ENCODE measurements at regions not wholly inside any gene's neighbourhood (a gene's known extent, or its start where the extent isn't known, plus 50 kb on each side); places are given as distances from the start of the nearest gene placed in this dataset.

DNA sequence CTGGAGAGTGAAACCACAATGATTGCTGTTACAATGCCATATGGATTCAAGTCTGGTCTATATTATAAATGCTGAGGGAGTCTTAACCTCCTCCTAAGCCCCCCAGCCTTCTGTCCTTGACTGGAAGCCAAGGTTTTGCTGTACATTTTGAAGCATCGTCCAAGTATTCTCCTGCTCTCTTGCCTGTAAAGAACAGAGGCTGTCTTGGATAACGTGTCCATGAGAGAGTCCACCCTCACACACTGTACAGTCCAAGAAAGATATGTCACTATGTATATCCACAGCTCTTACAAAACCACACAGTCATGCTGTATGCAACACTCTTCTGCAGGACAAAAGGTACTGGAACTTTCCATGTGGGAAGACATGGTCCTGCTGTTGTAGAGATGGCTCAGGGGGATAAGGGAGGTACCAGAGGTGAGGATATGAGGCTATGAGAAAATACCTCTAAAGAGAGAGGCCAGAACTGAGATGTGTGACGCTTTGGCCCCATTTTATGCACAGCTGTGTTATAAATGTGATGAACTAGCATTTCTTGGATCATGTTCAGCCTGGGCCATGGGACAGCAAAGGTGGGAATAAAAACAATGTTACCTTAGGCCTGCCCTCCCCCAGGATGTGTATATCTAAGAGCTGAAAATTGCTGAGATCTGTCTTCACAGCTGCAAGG, 678.6 kb downstream of the IQCM start:
- Histone ChIP-seq H3K27ac (ENCODE audit: low read depth, low read length) (no peak overlapping the region), H3K4me2 (ENCODE audit: low read length) (no peak overlapping the region), H3K9ac (ENCODE audit: low read length) (no peak overlapping the region), H2AFZ (ENCODE audit: insufficient read depth, low read length, poor library complexity) (no peak overlapping the region), H3K9me3 (ENCODE audit: insufficient read depth, low read depth, low read length) (no peaks in the 10 kb centered on the region), H2BK5ac (ENCODE audit: low read depth, low read length, poor library complexity) (no peak overlapping the region), H3K4me1 (ENCODE audit: control insufficient read depth in 1 of 2, insufficient read depth in 2 of 2, low read length in 2 of 2) (no peaks in the 10 kb centered on the region), H3K18ac (ENCODE audit: low read length) (no peak overlapping the region), H3K14ac (ENCODE audit: low read length) (no peak overlapping the region), H3K36me3 (ENCODE audit: control insufficient read depth in 1 of 2, insufficient read depth in 2 of 2, low read length in 2 of 2) (no peaks in the 10 kb centered on the region), H4K12ac (ENCODE audit: low read depth, low read length) (no peak overlapping the region), H3K27me3 (ENCODE audit: insufficient read depth, low read length) (no peaks in the 10 kb centered on the region), H3K79me2 (ENCODE audit: control insufficient read depth, insufficient read depth, low read length, poor library complexity) (no peaks in the 10 kb centered on the region), H4K91ac (ENCODE audit: low read depth, low read length) (no peak overlapping the region), H2BK12ac (ENCODE audit: low read length) (no peak overlapping the region), H2BK120ac (ENCODE audit: insufficient read depth, low read length, poor library complexity) (no peak overlapping the region), H3K23ac (ENCODE audit: low read length) (no peak overlapping the region), H3K79me1 (ENCODE audit: low read length) (no peaks in the 10 kb centered on the region), H2AK5ac (ENCODE audit: low read length) (no peak overlapping the region), H3K4ac (ENCODE audit: low read depth, low read length) (no peak overlapping the region), H3K4me3 (ENCODE audit: low read depth, low read length) (no peak overlapping the region), H4K8ac (ENCODE audit: low read depth, low read length) (no peak overlapping the region)
- no CpG with 5 or more reads among the region's 3 CpGs for WGBS (ENCODE audit: extremely low coverage, insufficient coverage, insufficient read length)
- no peak for DNase-seq

DNA sequence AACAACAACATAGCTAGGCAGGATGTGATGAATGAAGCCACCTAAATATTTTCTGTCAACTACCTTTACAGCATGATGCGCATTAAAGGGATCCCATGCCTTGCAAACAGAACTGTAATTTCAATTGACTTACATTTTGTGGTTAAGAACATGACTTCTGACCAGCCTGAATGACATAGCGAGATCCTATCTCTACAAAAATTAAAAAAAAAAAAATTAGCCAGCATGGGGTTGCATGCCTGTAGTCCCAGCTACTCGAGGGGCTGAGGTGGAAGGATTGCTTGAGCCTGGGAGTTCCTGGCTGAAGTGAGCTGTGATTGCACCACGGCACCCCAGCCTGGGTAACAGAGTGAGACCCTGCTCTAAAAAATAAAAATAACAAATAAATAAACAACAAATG, 680.6 kb downstream of the IQCM start:
- Histone ChIP-seq H2BK12ac (ENCODE audit: low read length) (no peak overlapping the region), H4K12ac (ENCODE audit: low read depth, low read length) (no peak overlapping the region), H2BK5ac (ENCODE audit: low read depth, low read length, poor library complexity) (no peak overlapping the region), H2AFZ (ENCODE audit: insufficient read depth, low read length, poor library complexity) (no peak overlapping the region), H3K4me2 (ENCODE audit: low read length) (no peak overlapping the region), H3K9ac (ENCODE audit: low read length) (no peak overlapping the region), H3K79me1 (ENCODE audit: low read length) (no peaks in the 10 kb centered on the region), H3K4ac (ENCODE audit: low read depth, low read length) (no peak overlapping the region), H3K79me2 (ENCODE audit: control insufficient read depth, insufficient read depth, low read length, poor library complexity) (no peaks in the 10 kb centered on the region), H3K4me1 (ENCODE audit: control insufficient read depth in 1 of 2, insufficient read depth in 2 of 2, low read length in 2 of 2) (no peaks in the 10 kb centered on the region), H3K27me3 (ENCODE audit: insufficient read depth, low read length) (no peaks in the 10 kb centered on the region), H3K36me3 (ENCODE audit: control insufficient read depth in 1 of 2, insufficient read depth in 2 of 2, low read length in 2 of 2) (no peaks in the 10 kb centered on the region), H4K8ac (ENCODE audit: low read depth, low read length) (no peak overlapping the region), H3K23ac (ENCODE audit: low read length) (no peak overlapping the region), H3K18ac (ENCODE audit: low read length) (no peak overlapping the region), H4K91ac (ENCODE audit: low read depth, low read length) (no peak overlapping the region), H2BK120ac (ENCODE audit: insufficient read depth, low read length, poor library complexity) (no peak overlapping the region), H3K9me3 (ENCODE audit: insufficient read depth, low read depth, low read length) (no peaks in the 10 kb centered on the region), H3K27ac (ENCODE audit: low read depth, low read length) (no peak overlapping the region), H2AK5ac (ENCODE audit: low read length) (no peak overlapping the region), H3K4me3 (ENCODE audit: low read depth, low read length) (no peak overlapping the region), H3K14ac (ENCODE audit: low read length) (no peak overlapping the region)
- peak in 1 of 2 donors; percentile 51 for DNase-seq
- WGBS (ENCODE audit: extremely low coverage, insufficient coverage, insufficient read length): no CpG with 5 or more reads among the region's 4 CpGs

DNA sequence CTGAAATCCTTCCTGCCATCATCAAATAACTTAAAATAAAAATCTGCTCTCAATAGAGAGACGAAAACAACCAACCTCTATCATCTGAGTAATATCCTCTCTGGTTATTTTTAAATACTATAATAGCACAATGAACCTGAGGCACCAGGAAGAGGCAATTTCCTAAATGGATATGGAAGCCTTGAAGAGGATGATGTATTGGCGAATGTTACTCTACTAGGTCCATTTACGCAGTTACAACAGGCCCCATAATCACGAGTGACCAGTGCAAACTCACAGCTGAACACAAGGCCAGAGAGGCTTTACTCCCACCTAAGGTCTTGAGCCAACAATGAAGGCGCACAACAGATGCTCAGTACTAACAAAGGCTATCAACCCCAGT, 678.8 kb upstream of the NR3C2 start:
- H3K23ac ChIP-seq (ENCODE audit: low read length): no peak overlapping the region
- H3K9ac ChIP-seq (ENCODE audit: low read length): no peak overlapping the region
- H3K4ac ChIP-seq (ENCODE audit: low read depth, low read length): no peak overlapping the region
- no peak overlapping the region for H4K8ac ChIP-seq (ENCODE audit: low read depth, low read length)
- no peak overlapping the region for H3K18ac ChIP-seq (ENCODE audit: low read length)
- H3K4me1 ChIP-seq (ENCODE audit: control insufficient read depth in 1 of 2, insufficient read depth in 2 of 2, low read length in 2 of 2): no peaks in the 10 kb centered on the region
- no peak overlapping the region for H3K4me2 ChIP-seq (ENCODE audit: low read length)
- H2AFZ ChIP-seq (ENCODE audit: insufficient read depth, low read length, poor library complexity): no peak overlapping the region
- WGBS (ENCODE audit: extremely low coverage, insufficient coverage, insufficient read length): no CpG with 5 or more reads among the region's 5 CpGs
- no peaks in the 10 kb centered on the region for H3K36me3 ChIP-seq (ENCODE audit: control insufficient read depth in 1 of 2, insufficient read depth in 2 of 2, low read length in 2 of 2)
- H2BK120ac ChIP-seq (ENCODE audit: insufficient read depth, low read length, poor library complexity): no peak overlapping the region
- H3K79me2 ChIP-seq (ENCODE audit: control insufficient read depth, insufficient read depth, low read length, poor library complexity): no peaks in the 10 kb centered on the region
- no peak overlapping the region for H2BK5ac ChIP-seq (ENCODE audit: low read depth, low read length, poor library complexity)
- H4K12ac ChIP-seq (ENCODE audit: low read depth, low read length): no peak overlapping the region
- H3K79me1 ChIP-seq (ENCODE audit: low read length): no peaks in the 10 kb centered on the region
- no peak for DNase-seq
- H2AK5ac ChIP-seq (ENCODE audit: low read length): no peak overlapping the region
- H3K9me3 ChIP-seq (ENCODE audit: insufficient read depth, low read depth, low read length): no peaks in the 10 kb centered on the region
- no peaks in the 10 kb centered on the region for H3K27me3 ChIP-seq (ENCODE audit: insufficient read depth, low read length)
- H3K14ac ChIP-seq (ENCODE audit: low read length): no peak overlapping the region
- H2BK12ac ChIP-seq (ENCODE audit: low read length): no peak overlapping the region
- no peak overlapping the region for H3K27ac ChIP-seq (ENCODE audit: low read depth, low read length)
- H4K91ac ChIP-seq (ENCODE audit: low read depth, low read length): no peak overlapping the region
- no peak overlapping the region for H3K4me3 ChIP-seq (ENCODE audit: low read depth, low read length)

DNA sequence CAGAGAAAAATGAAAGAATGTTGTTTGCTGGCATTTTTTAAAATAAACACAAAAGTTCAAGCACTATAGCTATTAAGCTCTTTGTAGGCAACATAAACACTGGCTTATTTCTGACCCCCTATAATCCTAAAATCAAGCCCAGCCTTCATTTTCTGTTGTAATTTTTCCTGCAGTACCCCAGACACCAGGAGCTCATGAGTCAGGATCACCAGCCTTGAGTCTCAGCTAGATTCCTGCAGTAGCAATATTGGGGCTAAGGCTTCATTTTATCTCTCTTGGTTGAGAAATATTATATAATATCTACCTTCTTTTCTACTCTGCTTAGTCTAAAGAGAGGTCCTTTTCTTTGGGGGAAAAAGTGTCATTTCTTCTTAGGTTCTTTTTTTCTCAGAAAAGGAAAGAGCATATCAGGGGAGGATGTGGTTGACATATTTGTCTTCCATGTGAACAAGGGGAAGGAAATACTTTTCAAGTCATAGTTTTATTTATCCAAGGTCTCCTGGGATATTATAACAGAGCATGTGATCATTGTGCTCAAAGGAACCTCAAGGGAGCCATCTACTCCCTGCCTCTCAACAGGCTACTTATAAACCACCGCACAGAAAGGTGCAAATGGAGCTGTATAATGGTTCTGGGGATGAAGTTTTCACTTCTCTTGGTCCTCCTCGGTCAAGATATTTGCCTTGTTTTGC, 678.3 kb upstream of the NR3C2 start:
- H2BK12ac ChIP-seq (ENCODE audit: low read length): no peak overlapping the region
- no peak overlapping the region for H2AK5ac ChIP-seq (ENCODE audit: low read length)
- DNase-seq: peak in 1 of 2 donors; percentile 46

More for the DNA sequence above, 678.3 kb upstream of the NR3C2 start:
- H3K27me3 ChIP-seq (ENCODE audit: insufficient read depth, low read length): no peaks in the 10 kb centered on the region
- no peak overlapping the region for H2AFZ ChIP-seq (ENCODE audit: insufficient read depth, low read length, poor library complexity)
- no peak overlapping the region for H4K8ac ChIP-seq (ENCODE audit: low read depth, low read length)
- no peak overlapping the region for H3K9ac ChIP-seq (ENCODE audit: low read length)
- no peaks in the 10 kb centered on the region for H3K79me1 ChIP-seq (ENCODE audit: low read length)
- H3K4me1 ChIP-seq (ENCODE audit: control insufficient read depth in 1 of 2, insufficient read depth in 2 of 2, low read length in 2 of 2): no peaks in the 10 kb centered on the region
- no peak overlapping the region for H3K23ac ChIP-seq (ENCODE audit: low read length)
- H3K18ac ChIP-seq (ENCODE audit: low read length): no peak overlapping the region
- no peak overlapping the region for H2BK120ac ChIP-seq (ENCODE audit: insufficient read depth, low read length, poor library complexity)
- no peaks in the 10 kb centered on the region for H3K9me3 ChIP-seq (ENCODE audit: insufficient read depth, low read depth, low read length)
- no peak overlapping the region for H2BK5ac ChIP-seq (ENCODE audit: low read depth, low read length, poor library complexity)
- no peak overlapping the region for H3K4me2 ChIP-seq (ENCODE audit: low read length)
- H3K4me3 ChIP-seq (ENCODE audit: low read depth, low read length): no peak overlapping the region
- H4K12ac ChIP-seq (ENCODE audit: low read depth, low read length): no peak overlapping the region
- WGBS (ENCODE audit: extremely low coverage, insufficient coverage, insufficient read length): no CpG with 5 or more reads among the region's 2 CpGs
- no peak overlapping the region for H3K4ac ChIP-seq (ENCODE audit: low read depth, low read length)
- no peaks in the 10 kb centered on the region for H3K79me2 ChIP-seq (ENCODE audit: control insufficient read depth, insufficient read depth, low read length, poor library complexity)
- H3K36me3 ChIP-seq (ENCODE audit: control insufficient read depth in 1 of 2, insufficient read depth in 2 of 2, low read length in 2 of 2): no peaks in the 10 kb centered on the region
- no peak overlapping the region for H3K14ac ChIP-seq (ENCODE audit: low read length)
- H4K91ac ChIP-seq (ENCODE audit: low read depth, low read length): no peak overlapping the region
- no peak overlapping the region for H3K27ac ChIP-seq (ENCODE audit: low read depth, low read length)

All from trophoblast cell (in vitro differentiated cells and primary cell).